COLO668 (cell line): ENCODE measurements at regions not wholly inside any gene's neighbourhood (a gene's known extent, or its start where the extent isn't known, plus 50 kb on each side); places are given as distances from the start of the nearest gene placed in this dataset.
"Not testable (repeated sequence)": the region's sequence is repeated elsewhere in the genome, so short reads cannot be mapped to it uniquely, and the experiment has no call there.

Experiments used
- DNase-seq: peaks from one replicate; lab custom pipeline; 2025; ENCODE audit not compliant: unreplicated experiment; lab: John Stamatoyannopoulos, UW

GRCh38 chr12:89230376-89231315 lies 121.7 kb downstream of the DUSP6 start:
- DNase-seq: no peak

DNA sequence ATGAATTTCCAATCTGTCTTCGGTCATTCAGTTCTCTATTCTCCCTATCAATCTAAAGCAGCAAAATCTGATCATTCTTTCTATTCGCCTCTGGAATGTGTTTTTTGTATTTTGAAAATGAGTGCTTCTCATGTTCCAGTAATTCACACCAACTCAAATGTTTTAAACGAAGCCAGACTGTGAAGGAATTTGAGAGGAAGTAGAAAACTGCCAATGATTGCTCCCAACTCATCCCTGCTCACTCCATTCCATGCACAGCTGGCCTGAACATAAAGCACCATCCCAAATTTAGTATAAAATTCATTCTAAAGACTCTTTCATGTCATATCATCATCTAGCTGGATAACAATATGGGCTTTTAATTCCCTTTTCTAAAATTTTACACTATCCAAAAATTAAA lies 123.8 kb downstream of the DUSP6 start:
- DNase-seq: no peak

- DNase-seq: no peak
Observed at GRCh38 chr12:89227774-89228173, 124.5 kb downstream of the DUSP6 start.

- peak; percentile 56 for DNase-seq
Observed at GRCh38 chr12:89225808-89226411, 126.4 kb downstream of the DUSP6 start.

GRCh38 chr12:89225401-89225800 lies 126.9 kb downstream of the DUSP6 start:
- DNase-seq: peak; percentile 41

DNA sequence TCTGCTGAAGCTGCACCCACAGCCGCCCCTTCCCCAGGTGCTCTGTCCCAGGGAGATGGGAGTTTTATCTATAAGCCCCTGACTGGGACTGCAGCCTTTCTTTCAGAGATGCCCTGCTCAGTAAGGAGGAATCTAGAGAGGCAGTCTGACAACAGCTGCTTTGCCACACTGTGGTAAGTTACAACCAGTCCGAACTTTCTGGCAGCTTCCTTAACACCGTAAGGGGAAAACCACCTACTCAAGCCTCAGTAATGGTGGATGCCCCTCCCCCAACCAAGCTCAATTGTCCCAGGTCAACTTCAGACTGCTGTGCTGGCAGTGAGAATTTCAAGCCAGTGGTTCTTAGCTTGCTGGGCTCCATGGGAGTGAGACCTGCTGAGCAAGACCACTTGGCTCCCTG lies 129.7 kb downstream of the DUSP6 start:
- not testable (repeated sequence) for DNase-seq

GRCh38 chr12:89217472-89217871 lies 134.8 kb downstream of the DUSP6 start:
- DNase-seq: no peak

- DNase-seq: no peak
Observed at GRCh38 chr12:89216211-89216952, 135.9 kb downstream of the DUSP6 start.

- DNase-seq: no peak
Observed at GRCh38 chr12:89215196-89215595, 137.1 kb downstream of the DUSP6 start.

DNA sequence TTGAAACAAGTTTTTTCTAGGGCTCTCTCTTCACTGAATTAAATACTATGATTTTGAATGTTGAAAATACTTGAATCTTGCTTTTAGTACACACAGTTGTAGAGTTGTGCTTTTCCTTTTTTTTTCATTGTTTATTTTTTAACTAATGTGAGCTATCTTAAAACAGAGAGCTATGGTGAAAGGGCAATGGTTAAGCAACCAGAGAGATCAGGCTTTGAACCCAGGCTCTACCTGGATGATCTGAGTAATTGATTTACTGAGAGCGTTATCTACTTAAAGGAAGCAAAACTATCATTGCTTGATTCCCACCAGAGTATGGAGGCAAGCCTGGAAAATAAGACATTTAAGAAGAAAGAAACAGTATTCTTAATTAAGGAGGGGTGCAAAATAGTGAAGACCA lies 138.6 kb downstream of the DUSP6 start:
- DNase-seq: no peak

DNA sequence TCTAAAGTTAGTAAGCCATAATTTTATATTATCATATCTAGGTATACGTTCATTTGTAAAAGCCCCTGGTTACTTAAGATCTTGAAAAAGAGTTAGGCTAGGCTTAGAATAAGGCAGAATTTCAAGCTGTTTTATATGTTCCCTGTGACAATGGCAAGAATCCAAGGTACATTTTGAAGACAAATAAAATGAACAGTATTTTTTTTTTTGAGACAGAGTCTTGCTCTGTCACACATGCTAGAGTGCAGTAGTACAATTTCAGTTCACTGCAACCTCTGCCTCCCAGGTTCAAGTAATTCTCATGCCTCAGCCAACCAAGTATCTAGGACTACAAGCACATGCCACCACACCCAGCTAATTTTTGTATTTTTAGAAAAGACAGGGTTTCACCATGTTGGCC lies 139.2 kb downstream of the DUSP6 start:
- DNase-seq: no peak

- DNase-seq: no peak
Observed at GRCh38 chr12:89212339-89212771, 139.9 kb downstream of the DUSP6 start.

DNA sequence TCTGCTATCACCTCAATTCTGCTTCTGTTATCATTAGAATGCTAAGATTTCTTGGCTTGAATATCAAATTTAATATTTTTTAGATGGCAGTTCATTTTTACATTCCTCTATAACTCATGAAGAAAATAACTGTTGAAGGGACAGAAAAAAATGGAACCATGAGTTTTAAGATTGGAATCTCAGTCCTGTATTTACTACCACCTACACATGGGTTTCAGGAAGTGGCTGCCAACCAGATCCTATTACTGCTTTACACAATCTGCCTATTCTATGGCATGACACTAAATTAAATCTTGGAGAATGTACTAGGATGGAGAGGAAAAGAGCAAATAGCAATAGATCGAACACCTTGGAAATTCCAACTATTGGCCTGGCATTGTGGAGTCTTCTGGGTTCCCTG lies 140.8 kb downstream of the DUSP6 start:
- DNase-seq: no peak

DNA sequence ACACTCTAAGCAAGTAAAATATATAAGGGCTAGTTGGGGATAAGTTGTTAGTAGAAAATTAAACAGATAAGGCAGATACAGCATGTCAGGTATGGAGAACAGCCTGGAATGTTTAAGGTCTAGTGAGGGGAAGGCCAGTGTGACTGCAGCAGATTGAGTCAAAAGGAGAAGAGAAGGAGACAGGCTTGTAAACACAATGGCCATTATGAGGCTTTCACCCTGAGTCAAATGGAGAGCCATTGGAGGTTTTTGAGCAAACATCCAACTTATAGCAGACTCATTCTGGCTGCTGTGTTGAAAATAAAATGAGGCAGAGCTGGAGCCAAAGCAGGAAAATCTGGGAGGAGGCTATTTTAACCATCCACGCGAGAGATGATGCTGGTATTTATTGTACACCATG lies 142.0 kb downstream of the DUSP6 start:
- no peak for DNase-seq

- DNase-seq: no peak
Observed at GRCh38 chr12:89208661-89209096, 143.6 kb downstream of the DUSP6 start.

DNA sequence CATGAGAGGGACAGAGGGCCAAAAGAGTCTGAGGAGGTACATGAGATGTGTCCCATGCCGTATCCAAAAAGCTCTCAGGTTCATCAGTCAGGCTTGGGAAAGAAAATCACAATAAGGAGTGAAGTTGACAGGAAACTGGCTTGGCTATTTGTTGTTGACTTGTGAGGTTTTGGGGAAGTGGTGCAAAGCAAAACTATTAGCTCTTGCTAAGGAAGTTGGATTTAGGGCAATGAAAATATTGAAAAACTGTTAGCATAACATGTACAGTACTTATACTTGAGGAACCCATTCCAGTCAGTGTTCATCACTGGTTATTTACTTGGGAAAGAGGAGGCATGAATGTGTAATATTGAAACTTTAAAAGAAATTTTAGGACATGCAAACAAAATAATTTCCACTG lies 145.9 kb downstream of the DUSP6 start:
- no peak for DNase-seq

GRCh38 chr12:89205517-89205916 lies 146.8 kb downstream of the DUSP6 start:
- DNase-seq: no peak

- no peak for DNase-seq
Observed at GRCh38 chr12:89203144-89203543, 149.2 kb downstream of the DUSP6 start.

DNA sequence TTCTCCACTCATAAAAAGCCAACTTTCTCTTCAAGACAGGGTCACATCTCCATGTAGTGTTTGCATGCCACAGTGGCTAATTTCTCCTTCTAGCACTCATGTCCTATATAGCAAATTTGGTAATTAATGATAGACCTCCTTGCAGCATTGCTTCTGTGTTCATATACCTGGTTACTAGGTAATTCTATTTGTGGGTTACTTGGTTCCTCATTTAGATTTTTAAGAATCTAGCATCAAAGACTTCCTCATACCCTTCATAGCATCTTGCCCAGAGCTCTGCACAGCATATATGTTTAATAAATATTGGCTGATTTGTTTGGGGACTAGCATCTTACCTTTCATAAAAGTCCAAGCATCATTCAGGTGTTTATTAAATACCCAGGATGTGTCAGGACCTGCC lies 152.1 kb downstream of the DUSP6 start:
- no peak for DNase-seq

- no peak for DNase-seq
Observed at GRCh38 chr12:89195470-89195869, 156.8 kb downstream of the DUSP6 start.

DNA sequence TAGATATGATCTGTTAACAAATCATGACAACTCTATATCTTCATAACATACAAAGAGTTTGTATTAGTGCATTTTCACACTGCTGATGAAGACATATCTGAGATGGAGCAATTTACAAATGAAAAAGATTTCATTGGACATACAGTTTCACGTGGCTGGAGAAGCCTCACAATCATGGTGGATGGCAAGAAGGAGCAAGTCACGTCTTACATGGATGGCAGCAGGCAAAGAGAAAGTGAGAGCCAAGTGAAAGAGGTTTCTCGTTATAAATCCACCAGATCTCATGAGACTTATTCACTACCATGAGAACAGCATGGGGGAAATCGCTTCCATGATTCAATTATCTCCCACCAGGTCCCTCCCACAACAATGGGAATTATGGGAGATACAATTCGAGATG lies 157.6 kb downstream of the DUSP6 start:
- no peak for DNase-seq

DNA sequence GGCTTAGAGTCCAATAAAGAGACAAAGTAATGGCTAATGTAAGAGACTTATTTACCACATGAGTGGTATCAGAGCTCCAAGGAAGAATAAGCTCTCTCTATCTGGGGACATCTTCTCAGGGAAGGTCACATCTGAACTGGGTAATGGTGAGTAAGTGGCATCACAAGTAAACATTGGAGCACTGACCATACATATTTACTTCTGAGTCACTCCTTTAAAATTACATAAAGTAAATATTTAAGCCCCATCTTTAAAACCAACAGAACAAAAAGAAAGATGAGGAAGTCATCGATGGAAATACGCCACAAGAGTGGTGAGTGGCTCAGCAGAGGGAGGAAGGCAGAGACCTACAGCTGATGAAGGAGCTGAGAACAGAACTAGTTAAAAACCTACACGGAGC lies 159.9 kb downstream of the DUSP6 start:
- peak; percentile 20 for DNase-seq
